Anterior cingulate cortex (tissue), 58 donors: ENCODE measurements at regions not wholly inside any gene's neighbourhood (a gene's known extent, or its start where the extent isn't known, plus 50 kb on each side); places are given as distances from the start of the nearest gene placed in this dataset.

Source experiments
- DNase-seq, 58 donors: peaks; one replicate each; lab custom pipeline; 2025; lab: John Stamatoyannopoulos, UW

GRCh38 chr6:121800047-121800446 lies 364.6 kb downstream of the GJA1 start:
- no peak for DNase-seq

GRCh38 chr6:121806116-121806515 lies 370.7 kb downstream of the GJA1 start:
- no peak for DNase-seq

- no peak for DNase-seq
These were observed 373.8 kb downstream of the GJA1 start for GRCh38 chr6:121809211-121809610.

- DNase-seq, result peak in 1 of 58 donors; percentile 1
These were observed 374.9 kb downstream of the GJA1 start for GRCh38 chr6:121810158-121811032.

- DNase-seq, result no peak
These were observed 375.7 kb downstream of the GJA1 start for GRCh38 chr6:121811106-121811505.

- no peak for DNase-seq
These were observed 380.9 kb downstream of the GJA1 start for GRCh38 chr6:121816361-121816760.

GRCh38 chr6:121816906-121817540 lies 381.6 kb downstream of the GJA1 start:
- DNase-seq, result no peak

- DNase-seq, result no peak
These were observed 388.0 kb downstream of the GJA1 start for GRCh38 chr6:121823437-121823851.

GRCh38 chr6:121826156-121826810 lies 390.8 kb downstream of the GJA1 start:
- DNase-seq, result no peak

- no peak for DNase-seq
These were observed 392.9 kb downstream of the GJA1 start for GRCh38 chr6:121828146-121828886.

GRCh38 chr6:121830736-121831135 lies 395.3 kb downstream of the GJA1 start:
- DNase-seq, result no peak

- DNase-seq, result no peak
These were observed 400.2 kb downstream of the GJA1 start for GRCh38 chr6:121835662-121836061.

- DNase-seq, result no peak
These were observed 402.2 kb downstream of the GJA1 start for GRCh38 chr6:121837545-121838229.

- DNase-seq, result no peak
These were observed 403.4 kb downstream of the GJA1 start for GRCh38 chr6:121838842-121839241.

- no peak for DNase-seq
These were observed 404.4 kb downstream of the GJA1 start for GRCh38 chr6:121839896-121840295.

GRCh38 chr6:121844898-121845297 lies 409.5 kb downstream of the GJA1 start:
- no peak for DNase-seq

GRCh38 chr6:121847806-121848522 lies 412.5 kb downstream of the GJA1 start:
- peak in 45 of 58 donors; percentile 1 to 79 (median 31) for DNase-seq

- peak in 30 of 58 donors; percentile 0 to 75 (median 22) for DNase-seq
These were observed 413.2 kb downstream of the GJA1 start for GRCh38 chr6:121848523-121849255.

- DNase-seq, result peak in 10 of 58 donors; percentile 1 to 21 (median 2)
These were observed 414.0 kb downstream of the GJA1 start for GRCh38 chr6:121849477-121849876.
